Neural progenitor cell (in vitro differentiated cells): ENCODE measurements at regions not wholly inside any gene's neighbourhood (a gene's known extent, or its start where the extent isn't known, plus 50 kb on each side); places are given as distances from the start of the nearest gene placed in this dataset.

Experiments used
- DNase-seq: peaks from one replicate; pipeline ENCODE4 v3.0.0-alpha.2; 2016; ENCODE audit warnings: low spot score
- H2AFZ ChIP-seq: fragments of 200-600 bp; sonication (generic); replicated peaks from 2 replicates; pipeline ENCODE4 v1.6.1; 2016; ENCODE audit warnings: antibody characterized with exemption
- H3F3A ChIP-seq: fragments of 200-600 bp; sonication (generic); 2 replicates; pipeline ENCODE4 v1.6.1; 2016; ENCODE audit warnings: antibody characterized with exemption, low read depth
- H3K27ac ChIP-seq: fragments of 200-600 bp; sonication (generic); 2 replicates; pipeline ENCODE4 v1.5.1; 2016; ENCODE audit warnings: mild to moderate bottlenecking
- H3K27me3 ChIP-seq: fragments of 200-600 bp; sonication (generic); 2 replicates; pipeline ENCODE4 v1.6.1; 2016; ENCODE audit warnings: mild to moderate bottlenecking, moderate library complexity
- H3K36me3 ChIP-seq: fragments of 200-600 bp; sonication (generic); 2 replicates; pipeline ENCODE4 v1.5.1; 2016
- H3K4me1 ChIP-seq: fragments of 200-600 bp; sonication (generic); 2 replicates; pipeline ENCODE4 v1.6.1; 2016; ENCODE audit warnings: mixed run types
- H3K4me2 ChIP-seq: fragments of 200-600 bp; sonication (generic); 2 replicates; pipeline ENCODE4 v1.6.1; 2016
- H3K4me3 ChIP-seq: fragments of 200-600 bp; sonication (generic); 2 replicates; pipeline ENCODE4 v1.5.1; 2016
- H3K79me2 ChIP-seq: fragments of 200-600 bp; sonication (generic); 2 replicates; pipeline ENCODE4 v1.6.1; 2016; ENCODE audit warnings: low read depth
- H3K9ac ChIP-seq: fragments of 200-600 bp; sonication (generic); 2 replicates; pipeline ENCODE4 v1.6.1; 2016
- H3K9me3 ChIP-seq: fragments of 200-600 bp; sonication (generic); 2 replicates; pipeline ENCODE4 v1.5.1; 2016; ENCODE audit warnings: low read depth
- H4K20me1 ChIP-seq: fragments of 200-600 bp; sonication (generic); 2 replicates; pipeline ENCODE4 v1.6.1; 2016; ENCODE audit warnings: low read depth
- H3K27ac Mint-ChIP-seq: 3 replicates; pipeline ENCODE4 v1.8.0; 2021; ENCODE audit warnings: mixed read lengths
- H3K27me3 Mint-ChIP-seq: 2 replicates; pipeline ENCODE4 v1.8.0; 2022; ENCODE audit warnings: low read depth, mild to moderate bottlenecking, inconsistent platforms, moderate library complexity, mixed read lengths; ENCODE audit not compliant: insufficient read depth
- H3K36me3 Mint-ChIP-seq: 3 replicates; pipeline ENCODE4 v1.8.0; 2021; ENCODE audit warnings: mixed read lengths
- H3K4me1 Mint-ChIP-seq: 3 replicates; pipeline ENCODE4 v1.8.0; 2021; ENCODE audit warnings: mixed read lengths
- H3K4me3 Mint-ChIP-seq: 3 replicates; pipeline ENCODE4 v1.8.0; 2021; ENCODE audit warnings: mild to moderate bottlenecking, moderate library complexity, mixed read lengths
- H3K9me3 Mint-ChIP-seq: 3 replicates; pipeline ENCODE4 v1.8.0; 2020; ENCODE audit warnings: mixed read lengths
- CTCF ChIP-seq: fragments of 200-600 bp; sonication (generic); IDR thresholded peaks from 2 replicates; pipeline ENCODE4 v1.5.1; 2017; ENCODE audit warnings: antibody characterized with exemption, mild to moderate bottlenecking
- EZH2 ChIP-seq: fragments of 200-600 bp; sonication (generic); IDR thresholded peaks from 2 replicates; pipeline ENCODE4 v1.6.1; 2017; ENCODE audit warnings: antibody characterized with exemption, mild to moderate bottlenecking, moderate library complexity
- EZH2phosphoT487 ChIP-seq: fragments of 200-600 bp; sonication (generic); IDR thresholded peaks from 2 replicates; pipeline ENCODE4 v1.6.1; 2017; ENCODE audit warnings: antibody characterized with exemption

GRCh38 chr15:92714077-92714476, 58.5 kb upstream of the FAM174B start:
- H3K4me3 ChIP-seq: peak overlapping the region; percentile 59
- H3K27ac Mint-ChIP-seq: no peak overlapping the region
- H3K27ac ChIP-seq: no peak overlapping the region

GRCh38 chr15:92714477-92715401, 59.2 kb upstream of the FAM174B start:
- Histone ChIP-seq H3K79me2 (no peaks in the 10 kb centered on the region), H3K4me1 (peaks cover 11% of the 10 kb centered on the region), H3K4me3 (peak overlapping the region; percentile 59), H2AFZ (peak overlapping the region; percentile 97), H4K20me1 (no peaks in the 10 kb centered on the region), H3K4me2 (peak overlapping the region; percentile 87), H3K27ac (no peak overlapping the region), H3K9ac (peak overlapping the region; percentile 2), H3K27me3 (peaks cover 31% of the 10 kb centered on the region), H3K9me3 (no peaks in the 10 kb centered on the region), H3F3A (peaks cover 15% of the 10 kb centered on the region), H3K36me3 (no peaks in the 10 kb centered on the region)
- Mint-ChIP-seq H3K27me3 (peaks cover 2% of the 10 kb centered on the region), H3K36me3 (no peaks in the 10 kb centered on the region), H3K27ac (peak overlapping the region; percentile 0), H3K4me3 (peak overlapping the region; percentile 89), H3K4me1 (peaks cover 19% of the 10 kb centered on the region), H3K9me3 (peaks cover 9% of the 10 kb centered on the region)
- DNase-seq: peak; percentile 89
- TF ChIP-seq EZH2phosphoT487: no peak
- TF ChIP-seq CTCF: peak; percentile 94
- peak; percentile 29 for TF ChIP-seq EZH2

More at GRCh38 chr15:92714077-92714476, 58.5 kb upstream of the FAM174B start:
- Mint-ChIP-seq H3K4me1 (peaks cover 21% of the 10 kb centered on the region), H3K9me3 (peaks cover 9% of the 10 kb centered on the region), H3K27me3 (peaks cover 2% of the 10 kb centered on the region), H3K4me3 (peak overlapping the region; percentile 89), H3K36me3 (no peaks in the 10 kb centered on the region)
- Histone ChIP-seq H3K4me2 (peak overlapping the region; percentile 87), H4K20me1 (no peaks in the 10 kb centered on the region), H3K4me1 (peaks cover 11% of the 10 kb centered on the region), H3K27me3 (peaks cover 31% of the 10 kb centered on the region), H3F3A (peaks cover 15% of the 10 kb centered on the region), H3K36me3 (no peaks in the 10 kb centered on the region), H3K79me2 (no peaks in the 10 kb centered on the region), H3K9me3 (no peaks in the 10 kb centered on the region), H3K9ac (peak overlapping the region; percentile 2), H2AFZ (peak overlapping the region; percentile 97)
- peak; percentile 67 for DNase-seq
- TF ChIP-seq EZH2 (no peak), CTCF (no peak), EZH2phosphoT487 (no peak)

- peaks cover 31% of the 10 kb centered on the region for H3K27me3 ChIP-seq
- H3K4me2 ChIP-seq: peak overlapping the region; percentile 87
- Mint-ChIP-seq H3K9me3 (peaks cover 9% of the 10 kb centered on the region), H3K36me3 (peaks cover 3% of the 10 kb centered on the region), H3K27ac (peak overlapping the region; percentile 83), H3K4me1 (peaks cover 19% of the 10 kb centered on the region), H3K4me3 (peak overlapping the region; percentile 26), H3K27me3 (peaks cover 2% of the 10 kb centered on the region)
- H3K36me3 ChIP-seq: no peaks in the 10 kb centered on the region
- H4K20me1 ChIP-seq: no peaks in the 10 kb centered on the region
- no peaks in the 10 kb centered on the region for H3K9me3 ChIP-seq
- DNase-seq: peak; percentile 57
- peak overlapping the region; percentile 55 for H2AFZ ChIP-seq
- no peak overlapping the region for H3K4me3 ChIP-seq
- peaks cover 15% of the 10 kb centered on the region for H3F3A ChIP-seq
- no peak overlapping the region for H3K9ac ChIP-seq
- H3K27ac ChIP-seq: no peak overlapping the region
- H3K4me1 ChIP-seq: peaks cover 11% of the 10 kb centered on the region
- H3K79me2 ChIP-seq: no peaks in the 10 kb centered on the region
- TF ChIP-seq EZH2 (no peak), EZH2phosphoT487 (no peak), CTCF (no peak)
These were observed 60.2 kb upstream of the FAM174B start for GRCh38 chr15:92715758-92716157.
